Spleen (tissue), 7 donors: ENCODE measurements at regions not wholly inside any gene's neighbourhood (a gene's known extent, or its start where the extent isn't known, plus 50 kb on each side); places are given as distances from the start of the nearest gene placed in this dataset.

Experiments used
- CTCF ChIP-seq, 11 experiments: fragments of 200-600 bp in 7 of 11; fragments of 450-650 bp in 4 of 11; sonication (generic) in 4 of 11; IDR thresholded peaks in 8 of 11; conservative IDR thresholded peaks in 3 of 11; 1 replicate in 7 of 11; 2 replicates in 4 of 11; pipeline versions ENCODE4 v1.4.0 to v1.8.0; 2016 to 2021; ENCODE audit warnings: antibody characterized with exemption in 11 of 11, inconsistent platforms in 4 of 11, mild to moderate bottlenecking in 1 of 11
- POLR2A ChIP-seq, 3 donors: fragments of 450-650 bp; IDR thresholded peaks; one replicate each; pipeline ENCODE4 v1.5.1; 2017; ENCODE audit warnings: antibody characterized with exemption in 3 of 3, mild to moderate bottlenecking in 1 of 3
- POLR2AphosphoS5 ChIP-seq, 3 donors: sonication (generic); formaldehyde crosslinking; IDR thresholded peaks; one replicate each; pipeline ENCODE4 v1.5.1; 2017; ENCODE audit warnings: antibody characterized with exemption in 3 of 3
- donor health status: DM: no; HTN: no; CAD: no; lungs with moderate emphysema.
- donor health status: DM: no; HTN: no; CAD: no.
- donor health status: DM: no; HTN: no; CAD: no.

GRCh38 chr7:114358911-114359310 is 55.7 kb upstream of the FOXP2 start:
- TF ChIP-seq CTCF (IDR thresholded peaks at IDR 0.05 in 8 of 11, conservative IDR thresholded peaks at IDR 0.05 in 3 of 11) (no peak), POLR2A (IDR thresholded peaks at IDR 0.05) (no peak), POLR2AphosphoS5 (IDR thresholded peaks at IDR 0.05) (no peak)
